HT-29 (cell line): ENCODE measurements at regions not wholly inside any gene's neighbourhood (a gene's known extent, or its start where the extent isn't known, plus 50 kb on each side); places are given as distances from the start of the nearest gene placed in this dataset.
"Not testable (repeated sequence)": the region's sequence is repeated elsewhere in the genome, so short reads cannot be mapped to it uniquely, and the experiment has no call there.

Experiments
- DNase-seq: peaks from one replicate; pipeline ENCODE4 v3.0.0-alpha.2; 2015; ENCODE audit warnings: low spot score

GRCh38 chr2:16466133-16466820 lies 199.4 kb downstream of the CYRIA start:
- DNase-seq: no peak

- no peak for DNase-seq
Observed at GRCh38 chr2:16464641-16465040, 201.0 kb downstream of the CYRIA start.

- DNase-seq: no peak
Observed at GRCh38 chr2:16462958-16463357, 202.7 kb downstream of the CYRIA start.

GRCh38 chr2:16461672-16462071 lies 204.0 kb downstream of the CYRIA start:
- no peak for DNase-seq

- DNase-seq: no peak
Observed at GRCh38 chr2:16459606-16460005, 206.0 kb downstream of the CYRIA start.

- DNase-seq: no peak
Observed at GRCh38 chr2:16454621-16455020, 211.0 kb downstream of the CYRIA start.

GRCh38 chr2:16452123-16452522 lies 213.5 kb downstream of the CYRIA start:
- no peak for DNase-seq

GRCh38 chr2:16446706-16447105 lies 218.9 kb downstream of the CYRIA start:
- no peak for DNase-seq

GRCh38 chr2:16442971-16443370 lies 222.7 kb downstream of the CYRIA start:
- no peak for DNase-seq

- no peak for DNase-seq
Observed at GRCh38 chr2:16441431-16441830, 224.2 kb downstream of the CYRIA start.

GRCh38 chr2:16440898-16441297 lies 224.7 kb downstream of the CYRIA start:
- no peak for DNase-seq

GRCh38 chr2:16438613-16439321 lies 226.9 kb downstream of the CYRIA start:
- DNase-seq: no peak

- DNase-seq: no peak
Observed at GRCh38 chr2:16437189-16437588, 228.4 kb downstream of the CYRIA start.

- no peak for DNase-seq
Observed at GRCh38 chr2:16434393-16434792, 231.2 kb downstream of the CYRIA start.

GRCh38 chr2:16430846-16431245 lies 234.8 kb downstream of the CYRIA start:
- DNase-seq: no peak

GRCh38 chr2:16429431-16430145 lies 236.0 kb downstream of the CYRIA start:
- peak; percentile 4 for DNase-seq

GRCh38 chr2:16429002-16429401 lies 236.6 kb downstream of the CYRIA start:
- DNase-seq: no peak

GRCh38 chr2:16425462-16426336 lies 239.9 kb downstream of the CYRIA start:
- peak; percentile 19 for DNase-seq

- no peak for DNase-seq
Observed at GRCh38 chr2:16420421-16420820, 245.2 kb downstream of the CYRIA start.

GRCh38 chr2:16417726-16418125 lies 247.9 kb downstream of the CYRIA start:
- DNase-seq: no peak

GRCh38 chr2:16416651-16417050 lies 249.0 kb downstream of the CYRIA start:
- DNase-seq: no peak

GRCh38 chr2:16415861-16416260 lies 249.8 kb downstream of the CYRIA start:
- not testable (repeated sequence) for DNase-seq
